ENCODE measurements at regions not wholly inside any gene's neighbourhood (a gene's known extent, or its start where the extent isn't known, plus 50 kb on each side); places are given as distances from the start of the nearest gene placed in this dataset.

- TF ChIP-seq BRF2 (CRISPR knock-in tag; IDR thresholded peaks at IDR 0.05) (no peak), ZNF570 (CRISPR knock-in tag; IDR thresholded peaks at IDR 0.05; ENCODE audit: borderline replicate concordance) (no peak), PAF1 (CRISPR knock-in tag; IDR thresholded peaks at IDR 0.05) (no peak), ZBTB4 (CRISPR knock-in tag; IDR thresholded peaks at IDR 0.05; ENCODE audit: borderline replicate concordance) (0 out of 2 replicates have a peak, but pooled peaks have one; percentile 59), PATZ1 (CRISPR knock-in tag; IDR thresholded peaks at IDR 0.05) (peak; percentile 41), ZBTB38 (CRISPR knock-in tag; IDR thresholded peaks at IDR 0.05) (peak; percentile 70; the same call in 1 of the 2 replicates), ESRRA (CRISPR knock-in tag; IDR thresholded peaks at IDR 0.05; ENCODE audit: low read depth) (no peak), PRDM15 (CRISPR knock-in tag; IDR thresholded peaks at IDR 0.05) (no peak), ZFP41 (CRISPR knock-in tag; IDR thresholded peaks at IDR 0.05; ENCODE audit: borderline replicate concordance) (no peak; the same call in 1 of the 2 replicates), ZZZ3 (CRISPR knock-in tag; IDR thresholded peaks at IDR 0.05; ENCODE audit: borderline replicate concordance) (no peak), MAFF (IDR thresholded peaks at IDR 0.05; ENCODE audit: low read depth, low read length) (no peak), HDAC6 (IDR thresholded peaks at IDR 0.05; ENCODE audit: low read depth, low read length) (no peak), NFYC (CRISPR knock-in tag; IDR thresholded peaks at IDR 0.05) (no peak), ATF3 (CRISPR knock-in tag; IDR thresholded peaks at IDR 0.05) (no peak), ZNF546 (CRISPR knock-in tag; conservative IDR thresholded peaks at IDR 0.05) (no peak), KAT7 (CRISPR knock-in tag; IDR thresholded peaks at IDR 0.05; ENCODE audit: borderline replicate concordance) (0 out of 2 replicates have a peak, but pooled peaks have one; percentile 41), ZNF296 (CRISPR knock-in tag; conservative IDR thresholded peaks at IDR 0.05) (no peak), SIN3A (IDR thresholded peaks at IDR 0.05; ENCODE audit: borderline replicate concordance, low read depth, low read length) (peak; percentile 93; the same call in 1 of the 2 replicates), ZNF878 (CRISPR knock-in tag; IDR thresholded peaks at IDR 0.05) (no peak), ATF1 (CRISPR knock-in tag; IDR thresholded peaks at IDR 0.05) (no peak)
These were observed 57.4 kb upstream of the RPH3AL start (continued) for GRCh38 chr17:409848-410542.

Data from HepG2 (cell line).